ENCODE measurements at regions not wholly inside any gene's neighbourhood (a gene's known extent, or its start where the extent isn't known, plus 50 kb on each side); places are given as distances from the start of the nearest gene placed in this dataset.

DNA sequence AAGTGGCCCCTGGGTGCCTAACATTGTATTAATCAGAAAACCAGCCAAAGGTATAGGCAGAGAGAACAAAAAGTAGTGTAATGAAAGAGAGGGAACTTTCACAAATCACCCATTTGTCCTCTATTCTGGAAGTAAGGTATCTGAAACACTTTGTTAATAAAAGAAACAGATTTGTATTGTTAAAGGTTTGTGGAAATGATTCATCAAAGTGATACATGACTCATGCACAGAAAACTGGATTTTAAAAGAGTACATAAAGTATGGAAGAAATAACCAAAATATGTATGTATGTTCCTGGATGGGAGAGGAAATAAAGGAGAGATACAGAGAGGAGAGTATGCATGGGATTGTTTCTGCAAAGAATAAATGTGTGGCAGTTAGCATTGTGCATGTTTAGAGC lies 126.8 kb downstream of the RGS21 start:
- no peak overlapping the region for H3K9ac ChIP-seq (ENCODE audit: low read length)
- H3K4me3 ChIP-seq (ENCODE audit: low read length): no peak overlapping the region

DNA sequence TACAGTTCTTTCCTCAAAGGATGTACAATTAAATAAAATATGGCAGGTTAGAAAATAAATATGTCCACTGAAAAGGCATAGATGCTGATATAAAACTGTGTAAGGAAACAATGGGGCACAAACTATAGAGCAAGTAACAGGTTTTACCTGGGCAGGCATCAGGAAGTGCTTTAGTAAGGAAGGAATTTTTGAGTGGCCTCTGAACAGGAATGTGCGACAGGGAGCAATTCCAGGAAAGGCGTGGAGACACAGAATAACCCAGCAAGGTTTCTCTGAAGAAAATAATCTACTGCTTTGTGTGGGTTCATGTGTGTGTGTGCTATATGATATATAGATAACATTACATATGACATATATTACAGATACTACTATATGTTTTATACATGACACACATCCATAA lies 128.4 kb downstream of the RGS21 start:
- H4K20me1 ChIP-seq (ENCODE audit: insufficient read depth, low read length): no peaks in the 10 kb centered on the region
- H3K9me3 ChIP-seq (ENCODE audit: insufficient read depth, low read length): no peaks in the 10 kb centered on the region
- no peaks in the 10 kb centered on the region for H3K79me2 ChIP-seq (ENCODE audit: low read length)
- H2AFZ ChIP-seq (ENCODE audit: low read depth, low read length): no peak overlapping the region
- H3K36me3 ChIP-seq (replicated peaks; ENCODE audit: low read depth, low read length): no peaks in the 10 kb centered on the region
- H3K4me2 ChIP-seq (ENCODE audit: low read length): no peak overlapping the region
- TF ChIP-seq, protein P1, sequence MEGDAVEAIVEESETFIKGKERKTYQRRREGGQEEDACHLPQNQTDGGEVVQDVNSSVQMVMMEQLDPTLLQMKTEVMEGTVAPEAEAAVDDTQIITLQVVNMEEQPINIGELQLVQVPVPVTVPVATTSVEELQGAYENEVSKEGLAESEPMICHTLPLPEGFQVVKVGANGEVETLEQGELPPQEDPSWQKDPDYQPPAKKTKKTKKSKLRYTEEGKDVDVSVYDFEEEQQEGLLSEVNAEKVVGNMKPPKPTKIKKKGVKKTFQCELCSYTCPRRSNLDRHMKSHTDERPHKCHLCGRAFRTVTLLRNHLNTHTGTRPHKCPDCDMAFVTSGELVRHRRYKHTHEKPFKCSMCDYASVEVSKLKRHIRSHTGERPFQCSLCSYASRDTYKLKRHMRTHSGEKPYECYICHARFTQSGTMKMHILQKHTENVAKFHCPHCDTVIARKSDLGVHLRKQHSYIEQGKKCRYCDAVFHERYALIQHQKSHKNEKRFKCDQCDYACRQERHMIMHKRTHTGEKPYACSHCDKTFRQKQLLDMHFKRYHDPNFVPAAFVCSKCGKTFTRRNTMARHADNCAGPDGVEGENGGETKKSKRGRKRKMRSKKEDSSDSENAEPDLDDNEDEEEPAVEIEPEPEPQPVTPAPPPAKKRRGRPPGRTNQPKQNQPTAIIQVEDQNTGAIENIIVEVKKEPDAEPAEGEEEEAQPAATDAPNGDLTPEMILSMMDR (IDR thresholded peaks at IDR 0.05; ENCODE audit: low read depth, low read length): no peak
- TF ChIP-seq EZH2phosphoT487 (IDR thresholded peaks at IDR 0.05; ENCODE audit: low read depth): no peak
- H3K4me1 ChIP-seq (ENCODE audit: low read length): 0 out of 2 replicates have a peak, but pooled peaks cover 3% of the 10 kb centered on the region
- H3K4me3 ChIP-seq (ENCODE audit: low read length): no peak overlapping the region
- no peak overlapping the region for H3K27ac ChIP-seq (ENCODE audit: low read length)
- 0 out of 2 replicates have a peak, but pooled peaks cover 2% of the 10 kb centered on the region for H3K27me3 ChIP-seq (ENCODE audit: low read depth, low read length)
- no peak overlapping the region for H3K9ac ChIP-seq (ENCODE audit: low read length)

More for the DNA sequence above, 126.8 kb downstream of the RGS21 start:
- 0 out of 2 replicates have a peak, but pooled peaks cover 3% of the 10 kb centered on the region for H3K4me1 ChIP-seq (ENCODE audit: low read length)
- 0 out of 2 replicates have a peak, but pooled peaks cover 2% of the 10 kb centered on the region for H3K27me3 ChIP-seq (ENCODE audit: low read depth, low read length)
- H3K79me2 ChIP-seq (ENCODE audit: low read length): no peaks in the 10 kb centered on the region
- H3K36me3 ChIP-seq (replicated peaks; ENCODE audit: low read depth, low read length): no peaks in the 10 kb centered on the region
- no peak overlapping the region for H3K27ac ChIP-seq (ENCODE audit: low read length)
- H2AFZ ChIP-seq (ENCODE audit: low read depth, low read length): no peak overlapping the region
- H3K9me3 ChIP-seq (ENCODE audit: insufficient read depth, low read length): no peaks in the 10 kb centered on the region
- H3K4me2 ChIP-seq (ENCODE audit: low read length): no peak overlapping the region
- H4K20me1 ChIP-seq (ENCODE audit: insufficient read depth, low read length): no peaks in the 10 kb centered on the region
- TF ChIP-seq, protein P1 (IDR thresholded peaks at IDR 0.05; ENCODE audit: low read depth, low read length): no peak

DNA sequence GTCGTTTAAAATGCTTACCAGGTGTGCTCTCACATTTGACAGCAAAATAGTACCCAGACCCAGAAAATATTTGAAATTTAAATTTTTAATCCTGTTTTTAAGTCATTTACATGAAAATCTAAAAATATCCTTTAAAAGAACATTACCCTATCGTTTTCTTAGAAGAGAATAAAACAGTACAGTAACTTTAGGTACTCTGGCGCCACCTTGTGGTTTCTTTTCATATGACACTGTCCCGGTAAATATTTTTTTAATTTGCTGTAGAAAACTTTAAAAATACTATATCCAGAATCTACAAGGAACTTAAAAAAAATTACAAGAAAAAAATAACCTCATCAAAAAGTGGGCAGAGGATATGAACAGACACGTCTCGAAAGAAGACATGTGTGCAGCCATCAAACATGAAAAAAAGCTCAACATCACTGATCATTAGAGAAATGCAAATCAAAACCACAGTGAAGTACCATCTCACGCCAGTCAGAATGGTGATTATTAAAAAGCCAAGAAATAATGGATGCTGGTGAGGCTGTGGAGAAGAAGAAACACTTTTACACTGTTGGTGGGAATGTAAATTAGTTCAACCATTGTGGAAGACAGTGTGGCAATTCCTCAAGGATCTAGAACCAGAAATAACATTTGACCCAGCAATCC lies 129.2 kb downstream of the RGS21 start:
- no peak overlapping the region for H3K9ac ChIP-seq (ENCODE audit: low read length)
- H3K36me3 ChIP-seq (replicated peaks; ENCODE audit: low read depth, low read length): no peaks in the 10 kb centered on the region
- H3K79me2 ChIP-seq (ENCODE audit: low read length): no peaks in the 10 kb centered on the region
- H3K4me2 ChIP-seq (ENCODE audit: low read length): peak overlapping the region; percentile 49
- H3K9me3 ChIP-seq (ENCODE audit: insufficient read depth, low read length): no peaks in the 10 kb centered on the region
- H3K4me1 ChIP-seq (ENCODE audit: low read length): 0 out of 2 replicates have a peak, but pooled peaks cover 3% of the 10 kb centered on the region
- no peak for TF ChIP-seq EZH2phosphoT487 (IDR thresholded peaks at IDR 0.05; ENCODE audit: low read depth)
- TF ChIP-seq, protein P1 (IDR thresholded peaks at IDR 0.05; ENCODE audit: low read depth, low read length): peak; percentile 92
- H2AFZ ChIP-seq (ENCODE audit: low read depth, low read length): no peak overlapping the region
- 0 out of 2 replicates have a peak, but pooled peaks cover 2% of the 10 kb centered on the region for H3K27me3 ChIP-seq (ENCODE audit: low read depth, low read length)
- no peak overlapping the region for H3K27ac ChIP-seq (ENCODE audit: low read length)
- peak overlapping the region; percentile 41 for H3K4me3 ChIP-seq (ENCODE audit: low read length)
- no peaks in the 10 kb centered on the region for H4K20me1 ChIP-seq (ENCODE audit: insufficient read depth, low read length)

DNA sequence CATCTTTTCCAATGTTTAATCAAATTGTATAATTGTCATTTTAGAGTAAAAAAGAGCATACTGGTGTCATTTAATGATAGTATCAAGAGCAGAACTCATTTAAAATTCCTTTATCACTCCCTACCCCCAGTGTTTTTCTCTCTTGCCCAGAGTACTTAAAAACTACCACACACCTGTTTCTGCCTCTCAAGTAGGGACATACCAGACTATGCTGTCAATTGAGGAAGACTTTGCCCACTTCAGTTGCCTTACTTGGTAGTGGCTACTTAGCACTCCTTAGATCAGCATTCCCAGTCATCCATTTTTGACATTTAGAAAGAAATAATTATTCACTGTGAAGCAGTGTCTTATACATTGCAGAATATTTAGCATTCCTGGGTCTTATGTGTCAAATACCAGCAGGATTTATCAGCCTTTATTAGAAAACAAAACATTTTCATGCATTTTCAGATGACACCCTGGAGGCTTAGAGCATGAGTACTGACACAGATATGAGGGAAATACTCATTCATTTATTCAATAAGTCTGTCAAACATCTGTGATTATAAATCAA lies 127.5 kb upstream of the RGS1 start:
- no peaks in the 10 kb centered on the region for H3K9me3 ChIP-seq (ENCODE audit: insufficient read depth, low read length)
- no peaks in the 10 kb centered on the region for H3K79me2 ChIP-seq (ENCODE audit: low read length)
- H3K4me2 ChIP-seq (ENCODE audit: low read length): no peak overlapping the region
- no peaks in the 10 kb centered on the region for H4K20me1 ChIP-seq (ENCODE audit: insufficient read depth, low read length)
- H3K4me3 ChIP-seq (ENCODE audit: low read length): no peak overlapping the region
- H3K4me1 ChIP-seq (ENCODE audit: low read length): 0 out of 2 replicates have a peak, but pooled peaks cover 3% of the 10 kb centered on the region
- H2AFZ ChIP-seq (ENCODE audit: low read depth, low read length): no peak overlapping the region
- H3K36me3 ChIP-seq (replicated peaks; ENCODE audit: low read depth, low read length): no peaks in the 10 kb centered on the region
- no peak overlapping the region for H3K9ac ChIP-seq (ENCODE audit: low read length)
- 0 out of 2 replicates have a peak, but pooled peaks cover 2% of the 10 kb centered on the region for H3K27me3 ChIP-seq (ENCODE audit: low read depth, low read length)
- TF ChIP-seq, protein P1 (IDR thresholded peaks at IDR 0.05; ENCODE audit: low read depth, low read length): no peak
- TF ChIP-seq EZH2phosphoT487 (IDR thresholded peaks at IDR 0.05; ENCODE audit: low read depth): no peak
- no peak overlapping the region for H3K27ac ChIP-seq (ENCODE audit: low read length)

All from OCI-LY3 (cell line).